ENCODE measurements at regions not wholly inside any gene's neighbourhood (a gene's known extent, or its start where the extent isn't known, plus 50 kb on each side); places are given as distances from the start of the nearest gene placed in this dataset.

DNA sequence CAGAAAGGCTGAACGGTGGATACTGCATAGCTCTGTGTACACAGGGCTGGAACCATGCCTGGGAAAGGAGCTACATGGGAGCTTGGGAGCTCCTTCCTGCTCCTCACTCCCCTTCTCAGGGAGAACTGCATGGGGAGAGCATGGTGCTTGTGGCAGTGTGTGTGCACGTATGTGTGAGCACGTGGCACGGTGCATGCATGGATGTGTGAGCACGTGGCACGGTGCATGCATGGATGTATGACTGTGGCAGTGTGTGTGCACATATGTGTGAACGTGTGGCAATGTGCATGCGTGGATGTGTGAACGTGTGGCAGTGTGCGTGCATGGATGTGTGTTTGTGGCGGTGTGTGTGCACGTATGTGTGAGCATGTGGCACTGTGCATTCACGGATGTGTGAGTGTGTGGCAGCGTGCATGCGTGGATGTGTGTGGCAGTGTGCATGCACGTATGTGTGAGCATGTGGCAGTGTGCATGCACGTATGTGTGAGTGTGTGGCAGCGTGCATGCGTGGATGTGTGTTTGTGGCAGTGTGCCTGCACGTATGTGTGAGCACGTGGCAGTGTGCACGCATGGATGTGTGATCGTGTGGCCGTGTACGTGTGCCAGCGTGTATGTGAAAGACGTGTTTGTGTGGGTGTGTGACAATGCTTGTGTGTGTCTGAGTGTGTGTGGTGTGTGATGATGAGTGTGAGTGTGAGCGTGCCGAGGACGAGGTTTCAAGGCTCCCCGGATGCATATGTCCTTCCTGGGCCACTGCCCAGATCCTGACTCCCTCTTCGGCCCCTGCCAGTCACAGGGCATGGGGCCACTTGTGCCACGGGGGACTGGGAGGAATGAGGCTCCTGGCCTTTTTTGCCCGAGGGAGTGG, 52.4 kb upstream of the JPH3 start:
- H3K36me3 Mint-ChIP-seq: no peaks in the 10 kb centered on the region
- H3K36me3 ChIP-seq (ENCODE audit: control insufficient read depth, insufficient read depth, low read length): no peaks in the 10 kb centered on the region
- no peak overlapping the region for H3K27ac Mint-ChIP-seq
- peaks cover 16 to 21% of the 10 kb centered on the region in 2 donors for H3K27me3 Mint-ChIP-seq (ENCODE audit: low read depth in 2 of 2)
- peaks cover 0 to 13% of the 10 kb centered on the region in 2 donors for H3K4me1 Mint-ChIP-seq
- H3K4me1 ChIP-seq (ENCODE audit: control insufficient read depth, insufficient read depth, low read length): peaks cover 5% of the 10 kb centered on the region
- H3K27me3 ChIP-seq (ENCODE audit: control insufficient read depth, insufficient read depth, low read length): no peaks in the 10 kb centered on the region
- ATAC-seq (no peak), DNase-seq (no peak)
- H3K4me3 Mint-ChIP-seq: no peak overlapping the region
- intact Hi-C loops (cut with micrococcal nuclease): loop anchor here (1.0 kb wide), 1 partner anchor 219 kb away; no protein-coding TSS in a partner anchor
- H3K27ac ChIP-seq (ENCODE audit: low read length): no peak overlapping the region
- no peak overlapping the region for H3K4me3 ChIP-seq (ENCODE audit: low read length)
- H3K9me3 Mint-ChIP-seq: no peaks in the 10 kb centered on the region
- peaks cover 6% of the 10 kb centered on the region for H3K9me3 ChIP-seq (ENCODE audit: control insufficient read depth, insufficient read depth, low read length)
- 85% methylated on average over 34 of the region's 34 CpGs for whole genome bisulfite sequencing (ENCODE audit: insufficient coverage)
- TF ChIP-seq, protein P1, sequence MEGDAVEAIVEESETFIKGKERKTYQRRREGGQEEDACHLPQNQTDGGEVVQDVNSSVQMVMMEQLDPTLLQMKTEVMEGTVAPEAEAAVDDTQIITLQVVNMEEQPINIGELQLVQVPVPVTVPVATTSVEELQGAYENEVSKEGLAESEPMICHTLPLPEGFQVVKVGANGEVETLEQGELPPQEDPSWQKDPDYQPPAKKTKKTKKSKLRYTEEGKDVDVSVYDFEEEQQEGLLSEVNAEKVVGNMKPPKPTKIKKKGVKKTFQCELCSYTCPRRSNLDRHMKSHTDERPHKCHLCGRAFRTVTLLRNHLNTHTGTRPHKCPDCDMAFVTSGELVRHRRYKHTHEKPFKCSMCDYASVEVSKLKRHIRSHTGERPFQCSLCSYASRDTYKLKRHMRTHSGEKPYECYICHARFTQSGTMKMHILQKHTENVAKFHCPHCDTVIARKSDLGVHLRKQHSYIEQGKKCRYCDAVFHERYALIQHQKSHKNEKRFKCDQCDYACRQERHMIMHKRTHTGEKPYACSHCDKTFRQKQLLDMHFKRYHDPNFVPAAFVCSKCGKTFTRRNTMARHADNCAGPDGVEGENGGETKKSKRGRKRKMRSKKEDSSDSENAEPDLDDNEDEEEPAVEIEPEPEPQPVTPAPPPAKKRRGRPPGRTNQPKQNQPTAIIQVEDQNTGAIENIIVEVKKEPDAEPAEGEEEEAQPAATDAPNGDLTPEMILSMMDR (IDR thresholded peaks at IDR 0.05): no peak

DNA sequence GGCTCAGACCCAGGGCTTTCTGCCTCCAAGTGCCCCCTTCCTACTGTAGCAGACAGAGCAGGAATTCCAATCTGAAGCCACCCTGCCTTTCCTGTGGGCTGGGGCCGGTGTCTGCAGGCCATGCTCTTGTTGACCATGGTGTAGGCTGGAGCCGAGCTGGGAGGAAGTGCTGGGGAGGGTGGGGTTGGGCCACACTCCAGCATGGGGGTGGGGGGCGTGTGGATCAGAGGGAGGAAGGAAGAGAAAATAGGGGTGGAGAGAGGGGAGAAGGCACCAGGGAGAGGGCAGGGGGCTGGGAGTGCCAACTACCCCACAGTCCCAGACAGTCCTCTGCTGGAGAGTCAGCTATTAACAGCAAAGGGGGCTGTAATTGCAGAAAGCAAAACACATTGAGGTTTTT, 54.3 kb upstream of the JPH3 start:
- Mint-ChIP-seq H3K27ac (no peak overlapping the region), H3K4me1 (peaks cover 10 to 20% of the 10 kb centered on the region in 2 donors), H3K27me3 (ENCODE audit: low read depth in 2 of 2) (peaks cover 11 to 22% of the 10 kb centered on the region in 2 donors), H3K9me3 (no peaks in the 10 kb centered on the region), H3K36me3 (no peaks in the 10 kb centered on the region), H3K4me3 (no peak overlapping the region)
- Histone ChIP-seq H3K27me3 (ENCODE audit: control insufficient read depth, insufficient read depth, low read length) (no peaks in the 10 kb centered on the region), H3K27ac (ENCODE audit: low read length) (no peak overlapping the region), H3K36me3 (ENCODE audit: control insufficient read depth, insufficient read depth, low read length) (no peaks in the 10 kb centered on the region), H3K4me1 (ENCODE audit: control insufficient read depth, insufficient read depth, low read length) (peaks cover 13% of the 10 kb centered on the region), H3K9me3 (ENCODE audit: control insufficient read depth, insufficient read depth, low read length) (peaks cover 6% of the 10 kb centered on the region), H3K4me3 (ENCODE audit: low read length) (no peak overlapping the region)
- intact Hi-C loops (cut with micrococcal nuclease): no loop called here
- no peak for ATAC-seq
- no peak for DNase-seq
- TF ChIP-seq, protein P1 (IDR thresholded peaks at IDR 0.05): no peak
- 3% methylated on average over 3 of the region's 3 CpGs for WGBS (ENCODE audit: insufficient coverage)

DNA sequence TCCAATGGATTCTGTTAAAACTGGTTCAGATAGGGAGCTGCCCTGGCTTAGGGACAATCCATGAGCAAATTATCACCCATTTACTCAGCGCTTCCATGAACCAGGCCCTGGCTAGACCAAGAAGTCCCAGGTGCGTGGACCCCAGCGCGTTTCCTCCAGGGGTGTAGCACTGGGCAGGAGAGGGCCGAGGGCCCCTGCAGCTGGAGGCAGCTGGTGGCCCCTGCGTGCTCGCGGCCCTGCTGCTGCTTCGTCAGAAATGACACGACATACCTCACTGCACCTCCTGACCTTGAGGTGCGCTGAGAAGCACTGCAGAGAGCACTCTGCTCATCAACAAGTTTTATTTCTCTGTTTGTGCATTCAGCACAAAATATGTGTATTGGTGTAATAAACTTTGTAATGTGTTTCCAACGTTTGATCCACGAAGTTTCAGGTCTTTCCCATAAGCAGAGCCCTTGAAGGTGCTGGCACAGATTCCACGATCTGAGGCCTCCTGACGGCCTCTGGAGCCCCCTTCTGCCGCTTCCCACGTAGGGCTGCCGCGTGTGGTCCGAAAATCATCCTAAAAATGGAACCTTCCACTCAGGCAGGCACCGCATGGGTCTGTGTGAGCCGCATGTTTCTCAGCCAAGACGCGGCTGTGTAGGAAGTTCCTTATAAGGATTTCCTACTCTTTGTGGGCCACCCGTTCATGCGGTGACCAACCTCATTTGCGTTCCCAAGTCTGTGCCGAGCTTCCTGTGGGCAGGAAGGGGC, 50.8 kb upstream of the ZCCHC14 start:
- DNase-seq (no peak), ATAC-seq (peak in 2 of 3 donors; percentile 38 to 74)
- Histone ChIP-seq H3K27ac (ENCODE audit: low read length) (no peak overlapping the region), H3K27me3 (ENCODE audit: control insufficient read depth, insufficient read depth, low read length) (peaks cover 3% of the 10 kb centered on the region), H3K4me3 (ENCODE audit: low read length) (no peak overlapping the region), H3K4me1 (ENCODE audit: control insufficient read depth, insufficient read depth, low read length) (peaks cover 9% of the 10 kb centered on the region), H3K36me3 (ENCODE audit: control insufficient read depth, insufficient read depth, low read length) (no peaks in the 10 kb centered on the region), H3K9me3 (ENCODE audit: control insufficient read depth, insufficient read depth, low read length) (peaks cover 6% of the 10 kb centered on the region)
- Mint-ChIP-seq H3K27me3 (ENCODE audit: low read depth in 2 of 2) (peaks cover 27 to 31% of the 10 kb centered on the region in 2 donors), H3K9me3 (no peaks in the 10 kb centered on the region), H3K36me3 (no peaks in the 10 kb centered on the region), H3K4me1 (peaks cover 10 to 12% of the 10 kb centered on the region in 2 donors), H3K4me3 (peak overlapping the region; percentile 37), H3K27ac (no peak overlapping the region)
- intact Hi-C loops (cut with micrococcal nuclease): no loop called here
- TF ChIP-seq, protein P1 (IDR thresholded peaks at IDR 0.05): no peak
- WGBS (ENCODE audit: insufficient coverage): 40% methylated on average over 28 of the region's 28 CpGs

All from natural killer cell (primary cell).